Ammon's horn (tissue), 1 donor: ENCODE measurements at regions not wholly inside any gene's neighbourhood (a gene's known extent, or its start where the extent isn't known, plus 50 kb on each side); places are given as distances from the start of the nearest gene placed in this dataset.
"Not testable (repeated sequence)": the region's sequence is repeated elsewhere in the genome, so short reads cannot be mapped to it uniquely, and the experiment has no call there.

Source experiments
- DNase-seq: peaks from one replicate; pipeline ENCODE4 v3.0.0-alpha.2; 2016; ENCODE audit warnings: low spot score

GRCh38 chr6:1445650-1446330 lies 56.4 kb downstream of the FOXF2 start:
- DNase-seq, result no peak

GRCh38 chr6:1449896-1450295 lies 60.5 kb downstream of the FOXF2 start:
- no peak for DNase-seq

- DNase-seq, result no peak
Observed at GRCh38 chr6:1453024-1453423, 63.6 kb downstream of the FOXF2 start.

- DNase-seq, result not testable (repeated sequence)
Observed at GRCh38 chr6:1456816-1457215, 67.4 kb downstream of the FOXF2 start.

- DNase-seq, result no peak
Observed at GRCh38 chr6:1461207-1461606, 71.8 kb downstream of the FOXF2 start.

GRCh38 chr6:1461736-1462135 lies 72.4 kb downstream of the FOXF2 start:
- DNase-seq, result no peak

GRCh38 chr6:1463275-1463674 lies 73.9 kb downstream of the FOXF2 start:
- DNase-seq, result no peak

GRCh38 chr6:1463751-1464426 lies 74.5 kb downstream of the FOXF2 start:
- no peak for DNase-seq

- DNase-seq, result no peak
Observed at GRCh38 chr6:1464781-1465370, 75.5 kb downstream of the FOXF2 start.

- DNase-seq, result no peak
Observed at GRCh38 chr6:1468126-1468525, 78.8 kb downstream of the FOXF2 start.

- DNase-seq, result no peak
Observed at GRCh38 chr6:1470040-1470439, 80.7 kb downstream of the FOXF2 start.

GRCh38 chr6:1472643-1473042 lies 83.3 kb downstream of the FOXF2 start:
- DNase-seq, result no peak

GRCh38 chr6:1473166-1473565 lies 83.8 kb downstream of the FOXF2 start:
- DNase-seq, result no peak

GRCh38 chr6:1473598-1473997 lies 84.2 kb downstream of the FOXF2 start:
- DNase-seq, result no peak

GRCh38 chr6:1474205-1474604 lies 84.8 kb downstream of the FOXF2 start:
- no peak for DNase-seq

GRCh38 chr6:1475174-1475573 lies 85.8 kb downstream of the FOXF2 start:
- no peak for DNase-seq

GRCh38 chr6:1477432-1478090 lies 88.2 kb downstream of the FOXF2 start:
- no peak for DNase-seq

- DNase-seq, result not testable (repeated sequence)
Observed at GRCh38 chr6:1478163-1478826, 88.9 kb downstream of the FOXF2 start.

GRCh38 chr6:1479095-1479494 lies 89.7 kb downstream of the FOXF2 start:
- no peak for DNase-seq

GRCh38 chr6:1479601-1480221 lies 90.3 kb downstream of the FOXF2 start:
- DNase-seq, result no peak

- no peak for DNase-seq
Observed at GRCh38 chr6:1481286-1481685, 91.9 kb downstream of the FOXF2 start.
